ENCODE measurements at regions not wholly inside any gene's neighbourhood (a gene's known extent, or its start where the extent isn't known, plus 50 kb on each side); places are given as distances from the start of the nearest gene placed in this dataset.

GRCh38 chr3:145209561-145209960 is 951.4 kb downstream of the PLOD2 start:
- no peak for DNase-seq
- peaks cover 2% of the 10 kb centered on the region for H3K9me3 Mint-ChIP-seq (ENCODE audit: unreplicated experiment)
- no peak overlapping the region for H3K4me3 Mint-ChIP-seq (ENCODE audit: unreplicated experiment)
- peaks cover 12% of the 10 kb centered on the region for H3K4me1 Mint-ChIP-seq (ENCODE audit: low read depth, unreplicated experiment)
- H3K27ac Mint-ChIP-seq (ENCODE audit: unreplicated experiment), result peak overlapping the region; percentile 76
- TF ChIP-seq, protein P1, sequence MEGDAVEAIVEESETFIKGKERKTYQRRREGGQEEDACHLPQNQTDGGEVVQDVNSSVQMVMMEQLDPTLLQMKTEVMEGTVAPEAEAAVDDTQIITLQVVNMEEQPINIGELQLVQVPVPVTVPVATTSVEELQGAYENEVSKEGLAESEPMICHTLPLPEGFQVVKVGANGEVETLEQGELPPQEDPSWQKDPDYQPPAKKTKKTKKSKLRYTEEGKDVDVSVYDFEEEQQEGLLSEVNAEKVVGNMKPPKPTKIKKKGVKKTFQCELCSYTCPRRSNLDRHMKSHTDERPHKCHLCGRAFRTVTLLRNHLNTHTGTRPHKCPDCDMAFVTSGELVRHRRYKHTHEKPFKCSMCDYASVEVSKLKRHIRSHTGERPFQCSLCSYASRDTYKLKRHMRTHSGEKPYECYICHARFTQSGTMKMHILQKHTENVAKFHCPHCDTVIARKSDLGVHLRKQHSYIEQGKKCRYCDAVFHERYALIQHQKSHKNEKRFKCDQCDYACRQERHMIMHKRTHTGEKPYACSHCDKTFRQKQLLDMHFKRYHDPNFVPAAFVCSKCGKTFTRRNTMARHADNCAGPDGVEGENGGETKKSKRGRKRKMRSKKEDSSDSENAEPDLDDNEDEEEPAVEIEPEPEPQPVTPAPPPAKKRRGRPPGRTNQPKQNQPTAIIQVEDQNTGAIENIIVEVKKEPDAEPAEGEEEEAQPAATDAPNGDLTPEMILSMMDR (IDR thresholded peaks at IDR 0.05; ENCODE audit: partially characterized antibody, unreplicated experiment), result no peak
- H3K36me3 Mint-ChIP-seq (ENCODE audit: unreplicated experiment), result no peaks in the 10 kb centered on the region
- H3K27me3 Mint-ChIP-seq (ENCODE audit: unreplicated experiment), result no peaks in the 10 kb centered on the region

- no peak for DNase-seq
- Mint-ChIP-seq H3K4me1 (ENCODE audit: low read depth, unreplicated experiment) (peaks cover 12% of the 10 kb centered on the region), H3K27ac (ENCODE audit: unreplicated experiment) (peak overlapping the region; percentile 50), H3K9me3 (ENCODE audit: unreplicated experiment) (no peaks in the 10 kb centered on the region), H3K36me3 (ENCODE audit: unreplicated experiment) (no peaks in the 10 kb centered on the region), H3K27me3 (ENCODE audit: unreplicated experiment) (peaks cover under 1% of the 10 kb centered on the region), H3K4me3 (ENCODE audit: unreplicated experiment) (no peak overlapping the region)
- TF ChIP-seq, protein P1 (IDR thresholded peaks at IDR 0.05; ENCODE audit: partially characterized antibody, unreplicated experiment), result no peak
Measured at GRCh38 chr3:145219355-145220235, 941.4 kb downstream of the PLOD2 start.

DNA sequence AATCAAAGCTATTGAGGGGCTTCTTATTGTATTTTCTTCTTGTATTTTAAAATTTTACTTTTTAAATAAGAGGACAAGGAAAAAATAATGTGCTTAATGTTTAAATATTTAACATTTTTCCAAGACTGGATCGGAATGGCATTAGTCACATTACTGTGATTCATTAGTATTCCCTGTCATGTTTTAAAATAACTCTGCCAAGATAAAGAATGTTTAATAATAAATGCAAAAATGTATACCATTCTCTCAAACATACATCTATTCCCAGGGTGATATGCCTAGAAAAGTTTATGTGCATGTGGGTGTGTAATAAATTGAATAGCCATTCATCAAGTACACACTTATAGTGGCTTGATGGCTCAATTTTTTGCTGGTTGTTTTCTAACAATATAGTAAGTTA is 936.1 kb downstream of the PLOD2 start:
- peaks cover 9% of the 10 kb centered on the region for H3K4me1 Mint-ChIP-seq (ENCODE audit: low read depth, unreplicated experiment)

DNA sequence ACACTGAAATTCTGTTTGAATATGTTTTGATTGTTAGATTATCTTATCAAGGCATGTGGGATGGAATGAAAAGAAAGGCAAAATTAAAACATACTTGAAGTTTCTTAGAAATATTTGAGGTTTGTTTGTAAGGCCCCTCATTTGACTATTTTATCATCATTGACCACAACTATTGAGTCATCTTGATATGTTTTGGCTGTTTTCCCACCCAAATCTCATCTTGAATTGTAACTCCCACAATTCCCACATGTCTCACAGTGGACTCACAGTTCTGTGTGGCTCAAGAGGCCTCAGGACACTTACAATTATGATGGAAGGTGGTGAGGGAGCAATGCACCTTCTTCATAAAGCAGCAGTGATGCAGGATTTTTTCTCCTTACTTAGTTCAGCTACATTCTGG is 917.1 kb downstream of the PLOD2 start:
- no peak overlapping the region for H3K27ac Mint-ChIP-seq (ENCODE audit: unreplicated experiment)
- H3K4me3 Mint-ChIP-seq (ENCODE audit: unreplicated experiment), result no peak overlapping the region
- H3K9me3 Mint-ChIP-seq (ENCODE audit: unreplicated experiment), result peaks cover 3% of the 10 kb centered on the region
- H3K36me3 Mint-ChIP-seq (ENCODE audit: unreplicated experiment), result peaks cover 18% of the 10 kb centered on the region
- H3K4me1 Mint-ChIP-seq (ENCODE audit: low read depth, unreplicated experiment), result no peaks in the 10 kb centered on the region
- TF ChIP-seq, protein P1 (IDR thresholded peaks at IDR 0.05; ENCODE audit: partially characterized antibody, unreplicated experiment), result no peak
- DNase-seq, result no peak
- H3K27me3 Mint-ChIP-seq (ENCODE audit: unreplicated experiment), result no peaks in the 10 kb centered on the region

More for the DNA sequence above, 936.1 kb downstream of the PLOD2 start:
- no peak for DNase-seq
- no peaks in the 10 kb centered on the region for H3K36me3 Mint-ChIP-seq (ENCODE audit: unreplicated experiment)
- TF ChIP-seq, protein P1 (IDR thresholded peaks at IDR 0.05; ENCODE audit: partially characterized antibody, unreplicated experiment), result no peak
- H3K27ac Mint-ChIP-seq (ENCODE audit: unreplicated experiment), result no peak overlapping the region
- H3K4me3 Mint-ChIP-seq (ENCODE audit: unreplicated experiment), result no peak overlapping the region
- H3K9me3 Mint-ChIP-seq (ENCODE audit: unreplicated experiment), result no peaks in the 10 kb centered on the region
- peaks cover 2% of the 10 kb centered on the region for H3K27me3 Mint-ChIP-seq (ENCODE audit: unreplicated experiment)

DNA sequence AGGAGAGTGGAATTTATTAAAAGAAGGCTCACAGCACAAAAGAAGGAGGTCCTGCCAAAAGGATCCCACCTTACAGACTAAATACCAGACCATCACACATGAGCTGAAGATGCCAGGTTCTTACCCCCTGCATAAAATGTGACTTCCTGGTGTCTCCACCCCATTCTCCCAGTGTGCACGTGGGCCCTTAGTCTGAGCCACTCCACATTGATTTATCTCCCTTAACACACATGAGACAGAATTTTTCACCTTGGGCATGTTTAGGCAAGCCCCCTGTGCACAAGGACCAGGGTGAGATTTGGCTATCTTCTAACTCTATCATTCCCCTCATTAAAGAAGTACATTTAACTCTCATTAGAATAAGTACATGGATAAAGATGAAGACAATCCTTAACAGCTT is 916.7 kb downstream of the PLOD2 start:
- H3K27ac Mint-ChIP-seq (ENCODE audit: unreplicated experiment), result no peak overlapping the region
- H3K4me3 Mint-ChIP-seq (ENCODE audit: unreplicated experiment), result no peak overlapping the region

More for the DNA sequence above, 916.7 kb downstream of the PLOD2 start:
- H3K27me3 Mint-ChIP-seq (ENCODE audit: unreplicated experiment), result no peaks in the 10 kb centered on the region
- H3K9me3 Mint-ChIP-seq (ENCODE audit: unreplicated experiment), result peaks cover 3% of the 10 kb centered on the region
- TF ChIP-seq, protein P1 (IDR thresholded peaks at IDR 0.05; ENCODE audit: partially characterized antibody, unreplicated experiment), result no peak
- no peaks in the 10 kb centered on the region for H3K4me1 Mint-ChIP-seq (ENCODE audit: low read depth, unreplicated experiment)
- no peak for DNase-seq
- peaks cover 22% of the 10 kb centered on the region for H3K36me3 Mint-ChIP-seq (ENCODE audit: unreplicated experiment)

All from glutamatergic neuron (in vitro differentiated cells).